ENCODE measurements at regions not wholly inside any gene's neighbourhood (a gene's known extent, or its start where the extent isn't known, plus 50 kb on each side); places are given as distances from the start of the nearest gene placed in this dataset.

DNA sequence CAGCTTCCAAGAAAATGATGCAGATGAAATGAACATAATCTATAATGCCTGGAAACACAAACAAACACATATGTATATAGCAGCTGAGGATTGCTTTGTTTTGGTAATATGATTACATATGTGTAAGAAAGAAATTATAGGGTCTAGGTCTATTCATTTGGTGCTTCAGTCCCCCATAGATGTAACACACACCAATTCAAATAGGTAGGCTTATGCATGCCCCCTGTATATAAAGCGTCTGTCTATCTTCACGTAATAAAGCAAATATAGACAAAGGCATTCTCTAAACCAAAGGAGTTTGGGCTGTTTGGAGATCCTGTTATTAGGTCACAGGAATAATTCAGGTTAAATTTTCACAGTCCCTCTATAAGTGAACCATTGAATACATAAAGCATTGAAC is 270.4 kb upstream of the SGK1 start:
- Histone ChIP-seq H3K27me3 (ENCODE audit: control insufficient read depth in 2 of 2, insufficient read depth in 2 of 2, low read length in 2 of 2) (no peaks in the 10 kb centered on the region), H4K20me1 (replicated peaks; ENCODE audit: control insufficient read depth, extremely low read depth, insufficient read depth, low read length) (no peaks in the 10 kb centered on the region), H3K36me3 (ENCODE audit: control insufficient read depth in 2 of 2, extremely low read depth in 1 of 2, insufficient read depth in 2 of 2, low read length in 2 of 2) (no peaks in the 10 kb centered on the region), H3K4me3 (replicated peaks in 1 of 3; ENCODE audit: insufficient read depth in 1 of 3, low read depth in 1 of 3, low read length in 3 of 3) (no peak overlapping the region), H3K4me1 (ENCODE audit: control insufficient read depth, extremely low read depth, insufficient read depth, low read length) (no peaks in the 10 kb centered on the region), H2AFZ (ENCODE audit: low read depth, low read length) (no peak overlapping the region), H3K4me2 (ENCODE audit: insufficient read depth, low read length) (no peak overlapping the region), H3K9me1 (replicated peaks; ENCODE audit: control insufficient read depth, extremely low read depth, insufficient read depth, low read length) (no peaks in the 10 kb centered on the region), H3K9me3 (replicated peaks; ENCODE audit: control insufficient read depth, insufficient read depth, low read length) (no peaks in the 10 kb centered on the region), H3K9ac (replicated peaks; ENCODE audit: extremely low read depth, insufficient read depth, low read length) (no peak overlapping the region), H3K27ac (ENCODE audit: insufficient read depth, low read depth, low read length) (no peak overlapping the region), H3K79me2 (ENCODE audit: control insufficient read depth, insufficient read depth, low read length) (no peaks in the 10 kb centered on the region)
- ChIA-PET CTCF (no interaction called here), POLR2A (no interaction called here)
- TF ChIP-seq POLR2A (IDR thresholded peaks at IDR 0.05; ENCODE audit: low read depth, low read length) (no peak), JUN (IDR thresholded peaks at IDR 0.05; ENCODE audit: borderline replicate concordance, insufficient read depth, insufficient read length, low read depth) (no peak), POLR2AphosphoS5 (IDR thresholded peaks at IDR 0.05; ENCODE audit: insufficient read depth, low read depth, low read length) (no peak)
- TF ChIP-seq, protein P1, sequence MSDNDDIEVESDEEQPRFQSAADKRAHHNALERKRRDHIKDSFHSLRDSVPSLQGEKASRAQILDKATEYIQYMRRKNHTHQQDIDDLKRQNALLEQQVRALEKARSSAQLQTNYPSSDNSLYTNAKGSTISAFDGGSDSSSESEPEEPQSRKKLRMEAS (IDR thresholded peaks at IDR 0.05; ENCODE audit: insufficient read depth, insufficient read length) = no peak
- TF ChIP-seq, protein P2, sequence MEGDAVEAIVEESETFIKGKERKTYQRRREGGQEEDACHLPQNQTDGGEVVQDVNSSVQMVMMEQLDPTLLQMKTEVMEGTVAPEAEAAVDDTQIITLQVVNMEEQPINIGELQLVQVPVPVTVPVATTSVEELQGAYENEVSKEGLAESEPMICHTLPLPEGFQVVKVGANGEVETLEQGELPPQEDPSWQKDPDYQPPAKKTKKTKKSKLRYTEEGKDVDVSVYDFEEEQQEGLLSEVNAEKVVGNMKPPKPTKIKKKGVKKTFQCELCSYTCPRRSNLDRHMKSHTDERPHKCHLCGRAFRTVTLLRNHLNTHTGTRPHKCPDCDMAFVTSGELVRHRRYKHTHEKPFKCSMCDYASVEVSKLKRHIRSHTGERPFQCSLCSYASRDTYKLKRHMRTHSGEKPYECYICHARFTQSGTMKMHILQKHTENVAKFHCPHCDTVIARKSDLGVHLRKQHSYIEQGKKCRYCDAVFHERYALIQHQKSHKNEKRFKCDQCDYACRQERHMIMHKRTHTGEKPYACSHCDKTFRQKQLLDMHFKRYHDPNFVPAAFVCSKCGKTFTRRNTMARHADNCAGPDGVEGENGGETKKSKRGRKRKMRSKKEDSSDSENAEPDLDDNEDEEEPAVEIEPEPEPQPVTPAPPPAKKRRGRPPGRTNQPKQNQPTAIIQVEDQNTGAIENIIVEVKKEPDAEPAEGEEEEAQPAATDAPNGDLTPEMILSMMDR (IDR thresholded peaks at IDR 0.05; ENCODE audit: extremely low read depth in 1 of 2, insufficient read depth in 1 of 2, low read depth in 1 of 2, low read length in 2 of 2) = no peak
- dilution Hi-C loops (cut with MboI; ENCODE audit: extremely low pct_ligation_motif_present, low sequenced_read_pairs) = no loop called here
- DNase-seq (ENCODE audit: low read depth, low spot score) = no peak
- no TSS peak for BruUV-seq (replicated peaks)
- FAIRE-seq = no peak
- intact Hi-C loops (cut with micrococcal nuclease) = no loop called here

DNA sequence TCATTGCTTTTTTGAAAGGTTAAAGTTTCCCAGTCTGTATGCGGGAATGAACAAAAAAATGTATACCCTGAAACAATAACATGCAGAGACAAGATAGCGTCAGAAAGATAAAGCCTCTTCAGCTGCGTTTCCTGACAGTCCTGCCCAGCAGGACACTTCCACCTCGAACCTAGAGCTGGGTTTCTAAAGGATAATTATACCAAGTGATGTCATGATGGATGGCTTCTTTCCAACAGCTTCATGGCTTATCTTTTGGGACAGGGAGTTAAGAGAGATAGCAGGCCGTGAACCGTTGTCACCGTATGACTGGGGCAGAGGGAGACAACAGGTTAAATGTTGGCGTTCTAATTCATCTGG is 267.6 kb upstream of the SGK1 start:
- intact Hi-C loops (cut with micrococcal nuclease) (no loop called here), dilution Hi-C loops (cut with MboI; ENCODE audit: extremely low pct_ligation_motif_present, low sequenced_read_pairs) (no loop called here)
- Histone ChIP-seq H3K27me3 (ENCODE audit: control insufficient read depth in 2 of 2, insufficient read depth in 2 of 2, low read length in 2 of 2) (no peaks in the 10 kb centered on the region), H2AFZ (ENCODE audit: low read depth, low read length) (no peak overlapping the region), H3K27ac (ENCODE audit: insufficient read depth, low read depth, low read length) (no peak overlapping the region), H3K36me3 (ENCODE audit: control insufficient read depth in 2 of 2, extremely low read depth in 1 of 2, insufficient read depth in 2 of 2, low read length in 2 of 2) (no peaks in the 10 kb centered on the region), H3K9me1 (replicated peaks; ENCODE audit: control insufficient read depth, extremely low read depth, insufficient read depth, low read length) (no peaks in the 10 kb centered on the region), H3K9ac (replicated peaks; ENCODE audit: extremely low read depth, insufficient read depth, low read length) (no peak overlapping the region), H3K4me2 (ENCODE audit: insufficient read depth, low read length) (no peak overlapping the region), H3K4me3 (replicated peaks in 1 of 3; ENCODE audit: insufficient read depth in 1 of 3, low read depth in 1 of 3, low read length in 3 of 3) (no peak overlapping the region), H3K9me3 (replicated peaks; ENCODE audit: control insufficient read depth, insufficient read depth, low read length) (no peaks in the 10 kb centered on the region), H3K4me1 (ENCODE audit: control insufficient read depth, extremely low read depth, insufficient read depth, low read length) (no peaks in the 10 kb centered on the region), H3K79me2 (ENCODE audit: control insufficient read depth, insufficient read depth, low read length) (no peaks in the 10 kb centered on the region), H4K20me1 (replicated peaks; ENCODE audit: control insufficient read depth, extremely low read depth, insufficient read depth, low read length) (no peaks in the 10 kb centered on the region)
- POLR2A ChIA-PET = interaction anchor here (0.6 kb wide), 1 partner anchor 232 kb away, joined by 4 read pairs; no protein-coding TSS in a partner anchor
- DNase-seq (ENCODE audit: low read depth, low spot score) (no peak), FAIRE-seq (no peak)
- TF ChIP-seq POLR2A (IDR thresholded peaks at IDR 0.05; ENCODE audit: low read depth, low read length) = no peak
- TF ChIP-seq GATA2 (IDR thresholded peaks at IDR 0.05; ENCODE audit: insufficient read depth, insufficient read length, low read depth, low read length) = no peak
- TF ChIP-seq, protein P2 (IDR thresholded peaks at IDR 0.05; ENCODE audit: extremely low read depth in 1 of 2, insufficient read depth in 1 of 2, low read depth in 1 of 2, low read length in 2 of 2) = no peak
- no peak for TF ChIP-seq JUN (IDR thresholded peaks at IDR 0.05; ENCODE audit: borderline replicate concordance, insufficient read depth, insufficient read length, low read depth)
- no peak for TF ChIP-seq MYC (IDR thresholded peaks at IDR 0.05; ENCODE audit: low read depth, low read length)
- TF ChIP-seq, protein P1 (IDR thresholded peaks at IDR 0.05; ENCODE audit: insufficient read depth, insufficient read length) = no peak
- no peak for TF ChIP-seq EZH2 (IDR thresholded peaks at IDR 0.05; ENCODE audit: borderline replicate concordance, low read depth, low read length, severe bottlenecking)
- TF ChIP-seq FOS (IDR thresholded peaks at IDR 0.05; ENCODE audit: borderline replicate concordance, insufficient read depth, low read length) = no peak
- TF ChIP-seq POLR2AphosphoS5 (IDR thresholded peaks at IDR 0.05; ENCODE audit: insufficient read depth, low read depth, low read length) = no peak
- BruUV-seq (replicated peaks) = no TSS peak
- CTCF ChIA-PET = no interaction called here

Measured in endothelial cell of umbilical vein (primary cell).